Parathyroid adenoma (tissue), 2 donors: ENCODE measurements at regions not wholly inside any gene's neighbourhood (a gene's known extent, or its start where the extent isn't known, plus 50 kb on each side); places are given as distances from the start of the nearest gene placed in this dataset.

Source experiments
- H2AFZ ChIP-seq: fragments of 300-600 bp; sonication (generic); one replicate; pipeline ENCODE4 v1.7.0; 2017; ENCODE audit warnings: antibody characterized with exemption, mild to moderate bottlenecking
- H3K27ac ChIP-seq: fragments of 300-600 bp; sonication (generic); one replicate; pipeline ENCODE4 v1.7.0; 2017
- H3K27me3 ChIP-seq: fragments of 300-600 bp; sonication (generic); one replicate; pipeline ENCODE4 v1.7.0; 2017; ENCODE audit warnings: low read length; ENCODE audit not compliant: control insufficient read depth, insufficient read depth
- H3K36me3 ChIP-seq: fragments of 300-600 bp; sonication (generic); one replicate; pipeline ENCODE4 v1.7.0; 2017; ENCODE audit warnings: low read length; ENCODE audit not compliant: control insufficient read depth, insufficient read depth
- H3K4me1 ChIP-seq: fragments of 300-600 bp; sonication (generic); one replicate; pipeline ENCODE4 v1.7.0; 2017; ENCODE audit warnings: control low read depth
- H3K4me2 ChIP-seq: fragments of 300-600 bp; sonication (generic); one replicate; pipeline ENCODE4 v1.7.0; 2017; ENCODE audit warnings: low read length
- H3K4me3 ChIP-seq: fragments of 300-600 bp; sonication (generic); one replicate; pipeline ENCODE4 v1.7.0; 2017; ENCODE audit warnings: low read depth, low read length
- H3K79me2 ChIP-seq: fragments of 300-600 bp; sonication (generic); one replicate; pipeline ENCODE4 v1.7.0; 2017; ENCODE audit warnings: control low read depth
- H3K9ac ChIP-seq: fragments of 300-600 bp; sonication (generic); one replicate; pipeline ENCODE4 v1.7.0; 2017; ENCODE audit warnings: mild to moderate bottlenecking
- H3K9me3 ChIP-seq: fragments of 300-600 bp; sonication (generic); one replicate; pipeline ENCODE4 v1.7.0; 2017; ENCODE audit warnings: low read length; ENCODE audit not compliant: control insufficient read depth
- TF ChIP-seq, protein P1 (sequence below): fragments of 300-600 bp; sonication (generic); IDR thresholded peaks from one replicate; pipeline ENCODE4 v1.7.0; 2017; ENCODE audit warnings: antibody characterized with exemption, mild to moderate bottlenecking
- donor health status: primary hyperparathyroidism.

DNA sequence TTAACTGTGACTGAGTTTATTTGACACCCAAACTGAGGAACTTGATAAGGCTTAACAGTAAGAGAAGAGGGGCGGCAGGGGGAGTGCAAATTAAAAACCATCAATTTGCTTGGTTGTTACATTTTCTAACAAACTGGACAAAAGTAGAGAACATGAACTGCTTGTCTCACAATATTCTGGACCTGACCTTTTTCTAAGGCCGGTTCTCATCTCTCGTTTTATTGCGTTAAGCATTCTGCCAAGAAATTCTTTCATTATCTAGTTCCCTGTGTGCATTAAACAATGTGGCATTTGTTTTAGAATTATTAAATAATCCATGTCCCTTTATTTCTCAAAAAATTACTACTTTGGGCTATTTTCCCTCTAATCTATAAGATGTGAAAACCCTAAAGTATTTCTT, 565.2 kb upstream of the PKDCC start:
- Histone ChIP-seq H3K4me3 (no peak overlapping the region), H3K4me2 (no peak overlapping the region), H3K79me2 (no peaks in the 10 kb centered on the region), H3K27me3 (no peaks in the 10 kb centered on the region), H2AFZ (peak overlapping the region; percentile 23), H3K4me1 (no peaks in the 10 kb centered on the region), H3K27ac (no peak overlapping the region), H3K36me3 (no peaks in the 10 kb centered on the region), H3K9me3 (no peaks in the 10 kb centered on the region), H3K9ac (no peak overlapping the region)
- TF ChIP-seq, protein P1, sequence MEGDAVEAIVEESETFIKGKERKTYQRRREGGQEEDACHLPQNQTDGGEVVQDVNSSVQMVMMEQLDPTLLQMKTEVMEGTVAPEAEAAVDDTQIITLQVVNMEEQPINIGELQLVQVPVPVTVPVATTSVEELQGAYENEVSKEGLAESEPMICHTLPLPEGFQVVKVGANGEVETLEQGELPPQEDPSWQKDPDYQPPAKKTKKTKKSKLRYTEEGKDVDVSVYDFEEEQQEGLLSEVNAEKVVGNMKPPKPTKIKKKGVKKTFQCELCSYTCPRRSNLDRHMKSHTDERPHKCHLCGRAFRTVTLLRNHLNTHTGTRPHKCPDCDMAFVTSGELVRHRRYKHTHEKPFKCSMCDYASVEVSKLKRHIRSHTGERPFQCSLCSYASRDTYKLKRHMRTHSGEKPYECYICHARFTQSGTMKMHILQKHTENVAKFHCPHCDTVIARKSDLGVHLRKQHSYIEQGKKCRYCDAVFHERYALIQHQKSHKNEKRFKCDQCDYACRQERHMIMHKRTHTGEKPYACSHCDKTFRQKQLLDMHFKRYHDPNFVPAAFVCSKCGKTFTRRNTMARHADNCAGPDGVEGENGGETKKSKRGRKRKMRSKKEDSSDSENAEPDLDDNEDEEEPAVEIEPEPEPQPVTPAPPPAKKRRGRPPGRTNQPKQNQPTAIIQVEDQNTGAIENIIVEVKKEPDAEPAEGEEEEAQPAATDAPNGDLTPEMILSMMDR, result no peak

GRCh38 chr2:41483226-41483625, 564.6 kb upstream of the PKDCC start:
- Histone ChIP-seq H3K27me3 (no peaks in the 10 kb centered on the region), H3K9ac (no peak overlapping the region), H2AFZ (peak overlapping the region; percentile 14), H3K4me1 (no peaks in the 10 kb centered on the region), H3K27ac (no peak overlapping the region), H3K9me3 (no peaks in the 10 kb centered on the region), H3K4me2 (no peak overlapping the region), H3K36me3 (no peaks in the 10 kb centered on the region), H3K79me2 (no peaks in the 10 kb centered on the region), H3K4me3 (no peak overlapping the region)
- TF ChIP-seq, protein P1, result no peak

DNA sequence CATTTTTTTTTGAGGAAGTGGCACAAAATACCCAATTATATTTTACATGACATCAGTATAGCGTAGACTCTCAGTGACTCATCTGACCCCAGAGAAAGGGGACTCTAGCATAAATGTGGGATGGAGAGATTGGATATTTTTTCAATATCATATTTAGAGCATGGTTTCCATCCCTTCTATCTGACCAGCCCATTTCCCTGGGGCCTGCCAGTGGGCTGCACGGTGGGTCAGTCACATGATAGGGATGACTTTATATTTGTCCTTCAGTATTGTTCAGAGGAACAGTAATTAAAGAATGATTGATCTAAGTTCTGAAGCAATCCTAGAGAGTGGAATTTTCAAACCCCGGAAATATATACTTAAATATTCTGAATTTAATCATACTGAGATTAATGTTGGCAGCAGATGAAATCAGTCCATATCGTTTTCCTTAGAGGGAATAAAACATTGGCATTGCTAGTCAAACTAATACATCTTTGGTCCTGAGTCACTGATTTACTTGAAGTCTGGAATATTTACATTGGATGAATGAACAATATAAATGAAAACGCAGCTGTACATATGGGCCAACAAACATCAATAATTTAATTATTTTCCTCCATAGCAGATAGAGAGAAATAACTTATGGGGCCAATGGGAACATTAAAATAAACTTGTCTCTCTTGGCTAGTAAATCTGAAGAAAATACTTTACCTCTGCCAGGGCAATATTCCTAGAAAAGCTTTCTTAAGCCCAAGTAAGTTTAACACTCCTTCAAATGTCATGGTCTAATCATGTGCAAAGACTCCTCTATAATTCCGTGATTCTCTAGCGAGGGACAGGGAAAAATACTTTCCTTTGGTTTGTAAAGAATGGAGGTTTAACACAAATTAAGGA, 563.6 kb upstream of the PKDCC start:
- no peaks in the 10 kb centered on the region for H3K4me1 ChIP-seq
- H3K9ac ChIP-seq, result no peak overlapping the region
- no peaks in the 10 kb centered on the region for H3K27me3 ChIP-seq
- H3K79me2 ChIP-seq, result no peaks in the 10 kb centered on the region
- peak overlapping the region; percentile 14 for H2AFZ ChIP-seq
- H3K4me3 ChIP-seq, result no peak overlapping the region
- no peaks in the 10 kb centered on the region for H3K9me3 ChIP-seq
- H3K36me3 ChIP-seq, result no peaks in the 10 kb centered on the region
- TF ChIP-seq, protein P1, result no peak
- H3K4me2 ChIP-seq, result no peak overlapping the region
- no peak overlapping the region for H3K27ac ChIP-seq

- TF ChIP-seq, protein P1, result no peak
- Histone ChIP-seq H3K4me1 (no peaks in the 10 kb centered on the region), H3K36me3 (no peaks in the 10 kb centered on the region), H3K4me2 (no peak overlapping the region), H3K4me3 (no peak overlapping the region), H2AFZ (no peak overlapping the region), H3K79me2 (no peaks in the 10 kb centered on the region), H3K9ac (no peak overlapping the region), H3K27ac (no peak overlapping the region), H3K27me3 (no peaks in the 10 kb centered on the region), H3K9me3 (no peaks in the 10 kb centered on the region)
Measured at GRCh38 chr2:41484858-41485234, 563.0 kb upstream of the PKDCC start.

GRCh38 chr2:41486948-41487347, 560.9 kb upstream of the PKDCC start:
- H3K4me1 ChIP-seq, result no peaks in the 10 kb centered on the region
- H3K27ac ChIP-seq, result no peak overlapping the region
- H3K9me3 ChIP-seq, result no peaks in the 10 kb centered on the region
- H3K9ac ChIP-seq, result no peak overlapping the region
- TF ChIP-seq, protein P1, result no peak
- H3K4me2 ChIP-seq, result no peak overlapping the region
- H3K36me3 ChIP-seq, result no peaks in the 10 kb centered on the region
- no peaks in the 10 kb centered on the region for H3K79me2 ChIP-seq
- no peak overlapping the region for H2AFZ ChIP-seq
- no peaks in the 10 kb centered on the region for H3K27me3 ChIP-seq
- no peak overlapping the region for H3K4me3 ChIP-seq
